Immature natural killer cell (primary cell): ENCODE measurements at regions not wholly inside any gene's neighbourhood (a gene's known extent, or its start where the extent isn't known, plus 50 kb on each side); places are given as distances from the start of the nearest gene placed in this dataset.
"Not testable (repeated sequence)": the region's sequence is repeated elsewhere in the genome, so short reads cannot be mapped to it uniquely, and the experiment has no call there.

ENCODE experiments used
- DNase-seq, 3 donors: peaks; one replicate each; pipeline ENCODE4 v3.0.0; 2022; ENCODE audit warnings: mixed read lengths in 1 of 3
- H3K27ac Mint-ChIP-seq, 6 donors: one replicate each; pipeline ENCODE4 v1.8.0; 2020; ENCODE audit warnings: mixed read lengths in 6 of 6, mild to moderate bottlenecking in 5 of 6, inconsistent platforms in 4 of 6, moderate library complexity in 3 of 6
- H3K27me3 Mint-ChIP-seq, 3 donors: one replicate each; pipeline ENCODE4 v1.8.0; 2020 to 2021; ENCODE audit warnings: low read depth in 3 of 3, mild to moderate bottlenecking in 3 of 3, mixed read lengths in 3 of 3, moderate library complexity in 3 of 3, inconsistent platforms in 1 of 3
- H3K36me3 Mint-ChIP-seq, 3 donors: one replicate each; pipeline ENCODE4 v1.8.0; 2020; ENCODE audit warnings: mixed read lengths in 3 of 3, inconsistent platforms in 2 of 3, mild to moderate bottlenecking in 2 of 3
- H3K4me1 Mint-ChIP-seq, 2 donors: one replicate each; pipeline ENCODE4 v1.8.0; 2020; ENCODE audit warnings: inconsistent platforms in 2 of 2, mild to moderate bottlenecking in 2 of 2, mixed read lengths in 2 of 2, moderate library complexity in 1 of 2
- H3K4me3 Mint-ChIP-seq, 5 donors: one replicate each; pipeline ENCODE4 v1.8.0; 2020; ENCODE audit warnings: mild to moderate bottlenecking in 5 of 5, mixed read lengths in 5 of 5, inconsistent platforms in 3 of 5, moderate library complexity in 3 of 5
- H3K9me3 Mint-ChIP-seq, 6 donors: one replicate each; pipeline ENCODE4 v1.8.0; 2020; ENCODE audit warnings: mild to moderate bottlenecking in 6 of 6, mixed read lengths in 6 of 6, inconsistent platforms in 4 of 6, moderate library complexity in 3 of 6

- Mint-ChIP-seq H3K36me3 (peaks cover 0 to 4% (median 0%) of the 10 kb centered on the region in 3 donors), H3K27ac (no peak overlapping the region), H3K4me3 (no peak overlapping the region), H3K4me1 (no peaks in the 10 kb centered on the region), H3K27me3 (peaks cover 0 to 2% (median 0%) of the 10 kb centered on the region in 3 donors), H3K9me3 (peaks cover 4 to 42% (median 11%) of the 10 kb centered on the region in 6 donors)
- no peak for DNase-seq
Measured at GRCh38 chr18:60911504-60911903, 421.7 kb upstream of the CDH20 start.

DNA sequence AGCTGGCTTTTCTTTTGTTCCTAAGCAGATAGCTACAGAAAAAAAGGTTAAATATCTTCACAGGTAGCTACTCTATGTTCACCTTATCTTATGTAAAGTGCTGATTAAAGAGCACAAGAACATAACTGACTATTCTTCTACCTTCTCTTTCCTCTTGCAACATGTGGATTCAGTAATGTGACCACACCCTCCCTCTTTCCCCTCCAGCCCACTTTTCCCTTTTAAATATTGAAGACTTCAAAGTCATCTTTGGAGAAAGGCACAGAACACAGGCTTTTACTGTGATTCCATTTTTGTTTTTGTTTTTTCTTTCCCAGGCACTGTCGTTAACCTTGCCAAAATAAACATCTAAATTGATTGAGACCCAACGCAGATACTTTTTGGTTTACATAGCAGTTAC, 418.1 kb upstream of the CDH20 start:
- no peak for DNase-seq
- H3K4me3 Mint-ChIP-seq: no peak overlapping the region
- H3K27me3 Mint-ChIP-seq: peaks cover 0 to 2% (median 0%) of the 10 kb centered on the region in 3 donors
- H3K4me1 Mint-ChIP-seq: no peaks in the 10 kb centered on the region
- H3K9me3 Mint-ChIP-seq: peaks cover 2 to 45% (median 16%) of the 10 kb centered on the region in 6 donors
- no peaks in the 10 kb centered on the region for H3K36me3 Mint-ChIP-seq
- no peak overlapping the region for H3K27ac Mint-ChIP-seq

DNA sequence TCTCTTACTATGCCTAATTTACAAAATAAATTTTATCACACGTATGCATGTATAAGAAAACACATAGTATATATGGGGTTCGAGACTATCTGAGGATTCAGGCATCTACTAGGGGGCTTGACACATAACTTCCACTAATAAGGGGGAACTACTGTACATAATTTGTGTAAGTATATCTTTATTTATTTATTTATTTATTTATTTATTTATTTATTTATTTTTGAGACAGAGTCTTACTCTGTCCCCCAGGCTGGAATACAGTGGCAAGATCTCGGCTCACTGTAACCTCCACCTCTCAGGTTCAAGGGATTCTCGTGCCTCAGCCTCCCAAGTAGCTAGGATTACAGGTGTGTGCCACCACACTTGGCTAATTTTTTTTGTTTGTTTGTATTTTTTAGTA, 414.4 kb upstream of the CDH20 start:
- H3K9me3 Mint-ChIP-seq: peaks cover 3 to 38% (median 16%) of the 10 kb centered on the region in 6 donors
- H3K27ac Mint-ChIP-seq, DNase-seq, H3K36me3 Mint-ChIP-seq, H3K27me3 Mint-ChIP-seq, H3K4me3 Mint-ChIP-seq, H3K4me1 Mint-ChIP-seq: not testable (repeated sequence)

GRCh38 chr18:60925892-60926291, 407.3 kb upstream of the CDH20 start:
- DNase-seq: no peak
- H3K27me3 Mint-ChIP-seq: no peaks in the 10 kb centered on the region
- H3K4me1 Mint-ChIP-seq: no peaks in the 10 kb centered on the region
- no peak overlapping the region for H3K27ac Mint-ChIP-seq
- peaks cover 14 to 43% (median 21%) of the 10 kb centered on the region in 6 donors for H3K9me3 Mint-ChIP-seq
- no peak overlapping the region for H3K4me3 Mint-ChIP-seq
- no peaks in the 10 kb centered on the region for H3K36me3 Mint-ChIP-seq

- no peak for DNase-seq
- H3K9me3 Mint-ChIP-seq: peaks cover 15 to 56% (median 26%) of the 10 kb centered on the region in 6 donors
- H3K27ac Mint-ChIP-seq: no peak overlapping the region
- peaks cover 0 to 2% (median 0%) of the 10 kb centered on the region in 3 donors for H3K27me3 Mint-ChIP-seq
- no peaks in the 10 kb centered on the region for H3K36me3 Mint-ChIP-seq
- no peak overlapping the region for H3K4me3 Mint-ChIP-seq
- H3K4me1 Mint-ChIP-seq: no peaks in the 10 kb centered on the region
Measured at GRCh38 chr18:60929966-60930365, 403.3 kb upstream of the CDH20 start.

DNA sequence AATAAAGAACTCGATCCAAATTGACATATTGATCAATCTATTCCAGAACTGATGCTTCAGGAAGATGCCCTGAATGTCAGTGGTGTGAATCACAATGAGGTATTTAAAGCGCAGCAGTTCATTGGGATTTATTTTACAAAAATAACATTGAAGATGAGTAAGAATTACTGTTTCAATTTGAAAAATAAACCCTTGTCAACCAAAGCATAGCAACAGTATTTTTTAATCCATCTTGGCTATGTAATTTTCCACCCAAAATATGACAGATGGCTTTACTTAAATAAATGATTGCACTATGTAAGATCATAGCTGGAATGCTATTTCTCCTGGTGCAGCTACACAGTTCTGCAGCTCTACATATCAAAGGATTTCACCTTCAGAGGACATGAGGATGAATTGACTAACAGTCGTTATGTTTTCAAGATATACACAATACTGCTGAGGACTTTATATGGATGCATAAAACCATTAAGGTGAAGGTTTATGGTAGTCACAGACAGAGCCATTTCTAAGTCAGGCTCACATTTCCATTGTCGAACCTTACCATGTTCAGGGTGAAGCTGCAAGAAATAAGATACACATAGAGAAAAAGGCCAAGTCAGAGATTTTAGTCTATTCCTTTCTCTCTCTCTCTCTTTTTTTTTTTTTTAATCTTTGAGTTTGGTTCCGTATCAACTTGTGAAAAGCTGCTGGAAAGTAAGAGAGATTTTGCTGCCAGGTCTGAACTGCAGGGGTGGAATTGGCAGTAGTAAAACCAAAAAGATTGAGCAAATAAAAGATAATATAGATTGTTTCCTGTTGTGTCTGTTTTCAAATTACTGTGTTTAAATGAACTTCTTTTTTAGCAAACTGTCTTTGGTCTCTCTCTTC, 398.0 kb upstream of the CDH20 start:
- Mint-ChIP-seq H3K4me3 (no peak overlapping the region), H3K27ac (no peak overlapping the region), H3K27me3 (peaks cover 0 to 4% (median 0%) of the 10 kb centered on the region in 3 donors), H3K4me1 (no peaks in the 10 kb centered on the region), H3K36me3 (no peaks in the 10 kb centered on the region), H3K9me3 (peaks cover 5 to 46% (median 20%) of the 10 kb centered on the region in 6 donors)
- no peak for DNase-seq

DNA sequence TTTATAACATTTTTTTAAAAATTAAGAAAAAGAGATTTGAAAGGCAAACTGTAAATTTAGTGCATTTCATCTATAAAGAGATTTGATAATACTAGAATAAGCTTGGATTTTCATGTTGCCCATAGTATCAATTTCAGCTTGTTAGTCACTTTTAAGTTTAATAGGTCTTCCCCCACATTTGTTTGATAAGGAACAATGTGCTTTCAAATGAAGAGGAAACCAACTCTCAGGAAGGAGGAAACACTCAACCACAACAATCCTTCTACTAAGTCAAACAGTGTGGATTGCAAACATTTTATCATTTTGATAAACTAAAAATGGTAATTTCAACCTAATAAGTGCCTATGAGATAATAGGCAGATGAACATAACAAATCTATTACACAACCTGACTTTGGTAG, 397.1 kb upstream of the CDH20 start:
- no peaks in the 10 kb centered on the region for H3K4me1 Mint-ChIP-seq
- H3K9me3 Mint-ChIP-seq: peaks cover 2 to 47% (median 18%) of the 10 kb centered on the region in 6 donors

DNA sequence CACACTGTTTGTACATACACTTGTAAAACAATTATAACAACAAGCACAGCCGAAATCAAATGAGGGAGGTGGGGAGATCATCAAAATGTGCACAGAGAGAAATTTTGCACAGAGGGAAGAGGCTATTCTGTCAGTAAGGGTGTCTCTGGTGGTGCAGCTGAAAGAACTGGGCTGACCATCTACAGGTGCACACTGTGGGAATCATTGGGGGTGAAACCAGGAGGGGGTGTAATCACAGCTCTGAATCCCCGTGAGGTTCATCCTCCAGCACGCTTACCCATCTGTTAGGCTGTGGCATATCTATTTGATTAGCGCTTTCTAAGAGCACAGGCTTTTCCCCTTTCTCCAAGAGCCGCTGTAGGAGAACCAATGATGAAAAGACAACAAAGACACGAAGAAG, 389.9 kb upstream of the CDH20 start:
- no peak for DNase-seq
- no peaks in the 10 kb centered on the region for H3K36me3 Mint-ChIP-seq
- H3K9me3 Mint-ChIP-seq: peaks cover 5 to 50% (median 17%) of the 10 kb centered on the region in 6 donors
- no peak overlapping the region for H3K27ac Mint-ChIP-seq
- H3K27me3 Mint-ChIP-seq: no peaks in the 10 kb centered on the region
- no peak overlapping the region for H3K4me3 Mint-ChIP-seq
- no peaks in the 10 kb centered on the region for H3K4me1 Mint-ChIP-seq

More for the DNA sequence above, 397.1 kb upstream of the CDH20 start:
- Mint-ChIP-seq H3K27me3 (peaks cover 0 to 4% (median 0%) of the 10 kb centered on the region in 3 donors), H3K36me3 (no peaks in the 10 kb centered on the region), H3K4me3 (no peak overlapping the region), H3K27ac (no peak overlapping the region)
- DNase-seq: no peak

GRCh38 chr18:60950634-60951033, 382.6 kb upstream of the CDH20 start:
- H3K4me3 Mint-ChIP-seq: no peak overlapping the region
- no peaks in the 10 kb centered on the region for H3K4me1 Mint-ChIP-seq
- no peaks in the 10 kb centered on the region for H3K27me3 Mint-ChIP-seq
- H3K9me3 Mint-ChIP-seq: peaks cover 0 to 20% (median 3%) of the 10 kb centered on the region in 6 donors
- DNase-seq: no peak
- no peaks in the 10 kb centered on the region for H3K36me3 Mint-ChIP-seq
- H3K27ac Mint-ChIP-seq: no peak overlapping the region

- Mint-ChIP-seq H3K4me3 (no peak overlapping the region), H3K36me3 (no peaks in the 10 kb centered on the region), H3K27me3 (no peaks in the 10 kb centered on the region), H3K9me3 (peaks cover 0 to 16% (median 3%) of the 10 kb centered on the region in 6 donors), H3K27ac (no peak overlapping the region), H3K4me1 (no peaks in the 10 kb centered on the region)
- DNase-seq: no peak
Measured at GRCh38 chr18:60951091-60951490, 382.1 kb upstream of the CDH20 start.

DNA sequence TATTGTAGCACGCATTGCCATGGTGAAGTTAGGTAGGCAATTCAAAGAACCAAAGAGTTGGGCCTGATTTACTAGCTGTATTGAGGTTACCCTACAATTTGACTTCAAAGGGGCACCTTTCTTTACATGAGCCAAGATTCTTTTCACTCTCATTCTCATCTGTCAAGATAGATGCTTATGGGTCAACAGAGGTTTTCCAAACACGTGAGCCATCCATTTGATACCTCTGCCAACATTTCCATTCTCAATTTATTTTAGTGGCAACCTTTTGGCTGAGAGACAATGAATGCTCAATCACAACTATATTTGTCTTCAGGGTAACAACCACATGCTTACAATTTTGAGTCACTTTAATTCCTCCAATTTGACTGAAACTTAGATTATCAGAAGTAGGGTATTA, 370.6 kb upstream of the CDH20 start:
- Mint-ChIP-seq H3K27me3 (peaks cover 0 to 6% (median 0%) of the 10 kb centered on the region in 3 donors), H3K9me3 (peaks cover 6 to 48% (median 10%) of the 10 kb centered on the region in 6 donors), H3K27ac (no peak overlapping the region), H3K36me3 (no peaks in the 10 kb centered on the region), H3K4me1 (no peaks in the 10 kb centered on the region), H3K4me3 (no peak overlapping the region)
- no peak for DNase-seq

DNA sequence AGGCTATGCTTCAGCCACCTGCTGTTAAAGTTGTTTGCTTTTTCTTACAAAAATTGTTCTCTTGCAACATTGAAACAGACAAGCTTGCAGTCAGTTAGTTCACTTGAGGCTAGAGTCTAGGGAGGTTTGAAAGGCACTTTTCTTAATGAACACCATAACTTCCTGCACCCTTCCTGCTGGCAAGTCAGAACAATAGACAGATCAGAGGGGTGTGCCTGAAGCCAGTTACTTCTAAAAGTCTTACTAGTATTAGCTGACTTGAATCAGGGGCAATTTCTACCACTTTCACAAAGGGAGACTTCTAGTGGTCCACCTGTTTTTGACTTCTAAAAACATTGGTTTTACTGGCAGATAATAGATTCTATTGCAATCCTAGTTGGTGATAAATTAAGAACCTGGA, 367.4 kb upstream of the CDH20 start:
- H3K27ac Mint-ChIP-seq: no peak overlapping the region
- H3K9me3 Mint-ChIP-seq: peaks cover 8 to 36% (median 15%) of the 10 kb centered on the region in 6 donors
- H3K4me1 Mint-ChIP-seq: no peaks in the 10 kb centered on the region
- peaks cover 0 to 1% (median 0%) of the 10 kb centered on the region in 3 donors for H3K27me3 Mint-ChIP-seq
- H3K36me3 Mint-ChIP-seq: no peaks in the 10 kb centered on the region
- H3K4me3 Mint-ChIP-seq: no peak overlapping the region
- DNase-seq: no peak

- Mint-ChIP-seq H3K27me3 (peaks cover 0 to 1% (median 0%) of the 10 kb centered on the region in 3 donors), H3K36me3 (no peaks in the 10 kb centered on the region), H3K9me3 (peaks cover 8 to 38% (median 15%) of the 10 kb centered on the region in 6 donors)
Measured at GRCh38 chr18:60966876-60967275, 366.4 kb upstream of the CDH20 start.

GRCh38 chr18:60975420-60975819, 357.8 kb upstream of the CDH20 start:
- no peak for DNase-seq
- Mint-ChIP-seq H3K27ac (no peak overlapping the region), H3K36me3 (no peaks in the 10 kb centered on the region), H3K4me1 (no peaks in the 10 kb centered on the region), H3K9me3 (peaks cover 0 to 24% (median 6%) of the 10 kb centered on the region in 6 donors), H3K27me3 (no peaks in the 10 kb centered on the region), H3K4me3 (no peak overlapping the region)

More at GRCh38 chr18:60966876-60967275, 366.4 kb upstream of the CDH20 start:
- H3K27ac Mint-ChIP-seq: peak overlapping the region in 1 of 6 donors; percentile 2
- no peaks in the 10 kb centered on the region for H3K4me1 Mint-ChIP-seq
- DNase-seq: no peak
- no peak overlapping the region for H3K4me3 Mint-ChIP-seq
